ENCODE measurements at regions not wholly inside any gene's neighbourhood (a gene's known extent, or its start where the extent isn't known, plus 50 kb on each side); places are given as distances from the start of the nearest gene placed in this dataset.
"Not testable (repeated sequence)": the region's sequence is repeated elsewhere in the genome, so short reads cannot be mapped to it uniquely, and the experiment has no call there.

DNA sequence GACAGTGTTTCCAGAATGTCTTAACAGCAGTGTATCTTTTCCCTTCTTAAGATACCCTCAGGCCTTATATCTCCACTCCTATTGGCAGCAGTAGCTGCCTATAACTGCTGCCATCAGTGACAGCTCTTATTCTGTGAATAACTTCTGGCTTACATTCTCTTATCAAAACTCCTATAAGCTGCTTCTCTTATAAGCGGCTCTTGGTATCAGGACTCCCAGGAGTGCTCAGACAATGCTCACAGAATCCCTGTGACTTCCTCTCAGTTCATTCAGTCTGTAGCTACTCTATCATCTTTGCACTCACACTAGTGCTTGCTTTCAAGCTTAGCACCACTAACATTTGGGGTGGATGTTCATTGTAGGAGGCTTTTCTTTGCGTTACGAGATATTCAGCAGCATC, 143.7 kb upstream of the CDH7 start:
- POLR2A ChIA-PET: no interaction called here
- no peaks in the 10 kb centered on the region for H3K27me3 Mint-ChIP-seq
- no peaks in the 10 kb centered on the region for H3K36me3 Mint-ChIP-seq (ENCODE audit: low read depth)
- DNase-seq: no peak
- H3K27ac Mint-ChIP-seq: no peak overlapping the region
- CTCF ChIA-PET: interaction anchor here (0.5 kb wide), 1 partner anchor 1170 kb away, joined by 4 read pairs; no protein-coding TSS in a partner anchor
- H3K4me1 Mint-ChIP-seq: no peaks in the 10 kb centered on the region
- peaks cover 9% of the 10 kb centered on the region for H3K9me3 Mint-ChIP-seq
- no peak overlapping the region for H3K4me3 Mint-ChIP-seq

DNA sequence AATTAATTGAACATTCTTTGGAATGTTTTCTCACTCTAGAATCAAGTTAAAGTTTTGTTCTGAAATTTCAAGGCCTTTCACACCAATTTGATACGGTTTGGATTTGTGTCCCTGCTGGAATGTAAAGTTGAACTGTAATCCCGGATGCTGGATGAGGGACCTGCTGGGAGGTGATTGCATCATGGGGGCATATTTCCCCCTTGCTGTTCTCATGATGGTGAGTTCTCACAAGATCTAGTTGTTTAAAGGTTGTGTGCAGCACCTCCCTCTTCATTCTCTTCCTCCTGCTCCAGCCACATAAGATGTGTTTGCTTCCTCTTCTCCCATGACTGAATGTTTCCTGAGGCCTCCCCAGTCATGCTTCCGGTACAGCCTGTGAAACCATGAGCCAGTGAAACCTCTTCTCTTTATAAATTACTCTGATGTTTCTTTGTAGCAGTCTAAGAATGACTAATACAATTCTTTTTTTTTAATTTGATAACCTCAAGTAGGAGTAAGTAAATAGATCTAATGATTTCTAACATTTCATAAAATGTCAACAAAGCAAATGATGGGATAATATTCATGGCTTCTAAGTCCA, 144.2 kb upstream of the CDH7 start:
- H3K27ac Mint-ChIP-seq: no peak overlapping the region
- no peak for DNase-seq

GRCh38 chr18:65605352-65605751, 145.5 kb upstream of the CDH7 start:
- H3K9me3 Mint-ChIP-seq; H3K27me3 Mint-ChIP-seq; H3K4me1 Mint-ChIP-seq; DNase-seq; POLR2A ChIA-PET; H3K27ac Mint-ChIP-seq; H3K36me3 Mint-ChIP-seq (ENCODE audit: low read depth); H3K4me3 Mint-ChIP-seq: not testable (repeated sequence)
- CTCF ChIA-PET: interaction anchor here (0.7 kb wide), 1 partner anchor 98 kb away, joined by 3 read pairs; no protein-coding TSS in a partner anchor

More for the DNA sequence above, 144.2 kb upstream of the CDH7 start:
- H3K4me3 Mint-ChIP-seq: no peak overlapping the region
- no peaks in the 10 kb centered on the region for H3K36me3 Mint-ChIP-seq (ENCODE audit: low read depth)
- H3K4me1 Mint-ChIP-seq: no peaks in the 10 kb centered on the region
- POLR2A ChIA-PET: no interaction called here
- H3K9me3 Mint-ChIP-seq: peaks cover 9% of the 10 kb centered on the region
- CTCF ChIA-PET: interaction anchor here (0.5 kb wide), 1 partner anchor 1170 kb away, joined by 4 read pairs; no protein-coding TSS in a partner anchor
- no peaks in the 10 kb centered on the region for H3K27me3 Mint-ChIP-seq

- H3K4me3 Mint-ChIP-seq: no peak overlapping the region
- peaks cover 6% of the 10 kb centered on the region for H3K9me3 Mint-ChIP-seq
- H3K36me3 Mint-ChIP-seq (ENCODE audit: low read depth): no peaks in the 10 kb centered on the region
- H3K27ac Mint-ChIP-seq: no peak overlapping the region
- no peak for DNase-seq
- POLR2A ChIA-PET: no interaction called here
- H3K27me3 Mint-ChIP-seq: no peaks in the 10 kb centered on the region
- CTCF ChIA-PET: no interaction called here
- H3K4me1 Mint-ChIP-seq: no peaks in the 10 kb centered on the region
Observed at GRCh38 chr18:65601775-65602174, 149.0 kb upstream of the CDH7 start.

DNA sequence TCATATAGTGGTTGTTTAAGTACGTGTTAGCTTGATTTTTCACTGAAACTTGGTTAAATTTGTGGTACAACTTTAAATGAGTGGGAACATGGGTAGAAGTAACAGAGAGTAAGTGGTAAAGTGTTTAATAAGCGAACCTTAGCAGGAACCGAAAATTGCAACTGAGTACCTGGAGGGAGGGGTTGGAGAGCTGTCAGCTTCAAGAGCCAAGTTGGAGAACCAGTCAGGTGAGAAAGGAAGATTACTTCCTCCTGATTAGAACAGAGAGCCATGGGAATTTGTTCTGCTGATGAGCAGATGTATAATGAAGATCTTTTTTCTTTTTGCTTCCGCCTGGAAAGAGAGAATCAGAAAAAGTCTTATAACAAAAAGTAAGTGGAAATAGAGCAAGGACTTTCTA, 158.4 kb upstream of the CDH7 start:
- H3K9me3 Mint-ChIP-seq: peaks cover 4% of the 10 kb centered on the region
- no peak overlapping the region for H3K4me3 Mint-ChIP-seq
- H3K27me3 Mint-ChIP-seq: no peaks in the 10 kb centered on the region
- no peak overlapping the region for H3K27ac Mint-ChIP-seq
- H3K4me1 Mint-ChIP-seq: no peaks in the 10 kb centered on the region
- DNase-seq: no peak
- ChIA-PET CTCF (no interaction called here), POLR2A (no interaction called here)
- H3K36me3 Mint-ChIP-seq (ENCODE audit: low read depth): no peaks in the 10 kb centered on the region

GRCh38 chr18:65587491-65587890, 163.3 kb upstream of the CDH7 start:
- Mint-ChIP-seq H3K27ac (no peak overlapping the region), H3K4me1 (no peaks in the 10 kb centered on the region), H3K27me3 (no peaks in the 10 kb centered on the region), H3K4me3 (no peak overlapping the region), H3K36me3 (ENCODE audit: low read depth) (no peaks in the 10 kb centered on the region), H3K9me3 (peaks cover 10% of the 10 kb centered on the region)
- POLR2A ChIA-PET: no interaction called here
- DNase-seq: no peak
- CTCF ChIA-PET: no interaction called here

DNA sequence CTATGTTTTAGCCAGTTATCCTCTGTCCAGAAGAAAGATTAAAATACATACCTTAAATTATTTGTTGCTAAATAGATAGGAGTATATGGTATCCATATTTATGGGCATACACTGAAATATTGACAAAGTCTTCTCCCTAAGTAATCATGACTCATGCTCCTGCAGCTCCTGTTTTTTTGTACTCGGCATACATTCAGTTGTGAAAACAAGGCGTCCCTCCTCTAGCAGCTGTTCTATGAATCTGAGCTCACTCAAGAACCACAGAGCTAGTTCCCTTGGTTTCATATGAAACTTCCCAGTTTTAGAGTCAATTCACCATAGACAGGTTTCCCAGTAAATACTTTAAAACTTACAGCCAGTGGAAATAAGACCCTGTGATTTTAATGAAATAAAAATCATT, 168.7 kb upstream of the CDH7 start:
- DNase-seq; H3K4me1 Mint-ChIP-seq; H3K36me3 Mint-ChIP-seq (ENCODE audit: low read depth); H3K27me3 Mint-ChIP-seq; H3K27ac Mint-ChIP-seq; CTCF ChIA-PET; POLR2A ChIA-PET; H3K4me3 Mint-ChIP-seq; H3K9me3 Mint-ChIP-seq: not testable (repeated sequence)

DNA sequence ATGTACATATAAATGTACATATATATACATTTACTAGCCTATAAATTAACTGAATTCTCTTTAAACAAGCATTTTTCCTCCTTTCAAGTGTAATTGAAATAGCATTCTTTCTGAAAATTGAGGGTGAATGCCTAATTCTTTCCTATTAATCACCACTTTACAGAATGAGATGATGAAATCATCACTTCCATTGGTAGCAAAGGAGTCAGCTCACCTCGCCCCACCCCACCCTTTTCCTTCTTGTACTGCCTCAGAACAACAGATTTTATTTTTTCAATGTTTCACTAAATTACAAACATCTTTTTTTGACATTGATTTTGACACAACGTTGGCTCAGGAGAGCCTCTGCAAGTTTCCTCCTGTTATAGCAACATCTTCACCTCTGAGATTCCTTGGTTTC, 181.9 kb upstream of the CDH7 start:
- H3K9me3 Mint-ChIP-seq: peaks cover 6% of the 10 kb centered on the region
- no peaks in the 10 kb centered on the region for H3K27me3 Mint-ChIP-seq
- CTCF ChIA-PET: no interaction called here
- H3K4me3 Mint-ChIP-seq: no peak overlapping the region
- H3K27ac Mint-ChIP-seq: no peak overlapping the region
- no peaks in the 10 kb centered on the region for H3K36me3 Mint-ChIP-seq (ENCODE audit: low read depth)
- no peaks in the 10 kb centered on the region for H3K4me1 Mint-ChIP-seq
- DNase-seq: no peak
- POLR2A ChIA-PET: no interaction called here

DNA sequence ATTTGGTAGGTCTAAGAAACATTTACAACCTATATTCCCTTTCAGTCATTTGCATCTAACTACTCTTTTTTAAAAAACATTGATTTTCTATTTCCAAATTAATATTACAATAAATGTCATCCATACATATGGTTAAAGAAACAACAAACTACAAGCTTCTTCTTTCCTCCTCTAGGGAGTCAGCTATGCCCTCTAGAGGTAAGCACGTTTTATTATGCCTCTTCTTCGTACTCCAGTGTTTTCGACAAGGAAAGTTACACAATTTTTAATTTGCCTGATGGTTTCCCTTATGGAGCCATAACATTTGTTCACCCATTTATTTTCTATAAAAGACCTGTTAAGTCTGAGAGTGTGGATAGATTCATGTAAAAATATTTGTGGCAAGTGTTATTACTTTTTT, 183.4 kb upstream of the CDH7 start:
- no peaks in the 10 kb centered on the region for H3K4me1 Mint-ChIP-seq
- CTCF ChIA-PET: no interaction called here
- no peaks in the 10 kb centered on the region for H3K36me3 Mint-ChIP-seq (ENCODE audit: low read depth)
- H3K27ac Mint-ChIP-seq: no peak overlapping the region
- peaks cover 10% of the 10 kb centered on the region for H3K9me3 Mint-ChIP-seq
- no peak for DNase-seq
- H3K4me3 Mint-ChIP-seq: no peak overlapping the region
- POLR2A ChIA-PET: no interaction called here
- no peaks in the 10 kb centered on the region for H3K27me3 Mint-ChIP-seq

GRCh38 chr18:65548316-65548715, 202.5 kb upstream of the CDH7 start:
- Mint-ChIP-seq H3K4me1 (no peaks in the 10 kb centered on the region), H3K27ac (no peak overlapping the region), H3K36me3 (ENCODE audit: low read depth) (no peaks in the 10 kb centered on the region), H3K27me3 (no peaks in the 10 kb centered on the region), H3K4me3 (no peak overlapping the region), H3K9me3 (peaks cover 8% of the 10 kb centered on the region)
- no peak for DNase-seq
- ChIA-PET POLR2A (no interaction called here), CTCF (no interaction called here)

DNA sequence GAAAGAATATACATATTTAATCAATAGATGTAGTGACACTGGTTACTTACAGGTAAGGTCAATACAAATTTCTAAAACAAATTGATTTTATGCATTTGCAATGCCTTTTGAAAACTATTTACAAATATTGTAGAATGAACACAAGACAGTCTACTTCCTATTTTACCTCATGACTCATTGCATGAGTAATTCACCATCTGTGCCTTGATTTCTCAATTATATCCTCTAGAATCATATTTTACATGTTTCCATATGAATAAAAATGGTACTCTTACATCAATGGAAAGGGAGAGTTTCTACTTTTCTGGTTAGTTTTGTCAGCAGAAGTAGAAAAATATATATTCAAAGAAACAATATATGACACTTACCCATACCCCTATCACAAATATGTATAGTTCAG, 203.8 kb upstream of the CDH7 start:
- no peak overlapping the region for H3K27ac Mint-ChIP-seq
- no peaks in the 10 kb centered on the region for H3K27me3 Mint-ChIP-seq
- ChIA-PET CTCF (interaction anchor here (0.6 kb wide), 1 partner anchor 1735 kb away, joined by 3 read pairs; no protein-coding TSS in a partner anchor), POLR2A (no interaction called here)
- DNase-seq: no peak
- no peaks in the 10 kb centered on the region for H3K4me1 Mint-ChIP-seq
- no peak overlapping the region for H3K4me3 Mint-ChIP-seq
- peaks cover 8% of the 10 kb centered on the region for H3K9me3 Mint-ChIP-seq
- H3K36me3 Mint-ChIP-seq (ENCODE audit: low read depth): no peaks in the 10 kb centered on the region

DNA sequence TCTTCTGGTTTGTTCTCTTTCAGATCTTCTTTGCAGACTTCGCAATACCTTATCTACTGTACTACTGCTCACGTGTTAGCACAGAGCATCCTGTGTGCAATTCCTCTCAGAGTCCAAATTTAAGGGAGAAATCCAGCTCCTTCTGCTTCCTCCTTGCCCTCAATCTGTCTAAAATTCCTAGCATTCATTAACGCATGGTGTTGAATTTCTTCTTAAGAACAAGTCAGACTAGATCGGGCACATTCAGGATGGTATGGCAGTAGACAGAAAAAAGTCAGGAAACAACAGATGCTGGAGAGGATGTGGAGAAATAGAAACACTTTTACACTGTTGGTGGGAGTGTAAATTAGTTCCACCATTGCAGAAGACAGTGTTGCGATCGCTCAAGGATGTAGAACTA, 206.1 kb upstream of the CDH7 start:
- Mint-ChIP-seq H3K4me1 (no peaks in the 10 kb centered on the region), H3K36me3 (ENCODE audit: low read depth) (no peaks in the 10 kb centered on the region), H3K27me3 (no peaks in the 10 kb centered on the region), H3K27ac (no peak overlapping the region), H3K9me3 (peaks cover 8% of the 10 kb centered on the region), H3K4me3 (no peak overlapping the region)
- DNase-seq: no peak
- ChIA-PET POLR2A (no interaction called here), CTCF (no interaction called here)

- H3K36me3 Mint-ChIP-seq (ENCODE audit: low read depth): no peaks in the 10 kb centered on the region
- POLR2A ChIA-PET: no interaction called here
- H3K9me3 Mint-ChIP-seq: peaks cover 2% of the 10 kb centered on the region
- no peaks in the 10 kb centered on the region for H3K4me1 Mint-ChIP-seq
- CTCF ChIA-PET: no interaction called here
- H3K4me3 Mint-ChIP-seq: no peak overlapping the region
- no peak overlapping the region for H3K27ac Mint-ChIP-seq
- H3K27me3 Mint-ChIP-seq: no peaks in the 10 kb centered on the region
- no peak for DNase-seq
Observed at GRCh38 chr18:65527879-65528633, 222.8 kb upstream of the CDH7 start.

DNA sequence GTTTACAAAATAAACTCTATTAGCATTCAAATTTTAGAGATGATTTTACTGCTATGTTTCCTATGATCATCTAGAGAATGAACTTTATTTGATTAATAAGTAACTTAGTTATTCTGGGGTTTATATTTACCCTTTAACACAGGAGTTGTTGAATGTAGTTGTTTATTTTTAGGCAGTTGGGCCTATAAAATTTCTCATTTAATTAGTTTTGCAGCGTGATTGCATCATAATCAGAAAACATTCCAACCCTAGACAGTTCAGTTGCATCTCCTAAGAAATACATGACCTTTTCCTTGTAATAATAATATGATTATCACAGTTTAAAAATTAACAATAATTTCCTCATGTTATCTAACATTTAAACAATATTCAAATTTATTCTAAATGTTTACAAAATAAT, 224.7 kb upstream of the CDH7 start:
- Mint-ChIP-seq H3K4me3 (no peak overlapping the region), H3K9me3 (no peaks in the 10 kb centered on the region), H3K36me3 (ENCODE audit: low read depth) (no peaks in the 10 kb centered on the region), H3K27ac (no peak overlapping the region), H3K27me3 (no peaks in the 10 kb centered on the region), H3K4me1 (no peaks in the 10 kb centered on the region)
- no peak for DNase-seq
- ChIA-PET POLR2A (no interaction called here), CTCF (no interaction called here)

Data from activated CD4-positive, alpha-beta T cell treated with anti-CD3 and anti-CD28 coated beads, Interleukin-2, amount 10 ng/mL, durations not matched to agents 7 days and 5 days (primary cell).